OCI-LY7 (cell line): ENCODE measurements at regions not wholly inside any gene's neighbourhood (a gene's known extent, or its start where the extent isn't known, plus 50 kb on each side); places are given as distances from the start of the nearest gene placed in this dataset.

Experiments used
- BruUV-seq: library from RNA; stranded (reverse); fragments of 400-500 nt; replicated peaks from 2 replicates; lab custom pipeline; 2021; lab: Mats Ljungman, UMichigan
- CTCF ChIA-PET: fragments of 300-600 bp; sonication (Branson Sonifier 250); formaldehyde crosslinking; loops from one replicate; lab custom pipeline; 2022; ENCODE audit warnings: antibody characterized with exemption; ENCODE audit not compliant: unreplicated experiment; lab: Charles Lee
- POLR2A ChIA-PET: fragments of 300-600 bp; sonication (Branson Sonifier 250); formaldehyde crosslinking; loops from one replicate; lab custom pipeline; 2022; ENCODE audit warnings: antibody characterized with exemption; lab: Charles Lee
- DNase-seq: peaks from one replicate; pipeline ENCODE4 v3.0.0-alpha.2; 2015; ENCODE audit warnings: low spot score
- H2AFZ ChIP-seq: fragments of 200-600 bp; sonication (generic), shearing (Covaris generic); 2 replicates; pipeline ENCODE4 v1.6.1; 2014; ENCODE audit warnings: mild to moderate bottlenecking, antibody characterized with exemption, low read length, moderate library complexity
- H3K27ac ChIP-seq: fragments of 200-600 bp; sonication (generic); 2 replicates; pipeline ENCODE4 v1.5.1; 2014; ENCODE audit warnings: mixed run types, low read depth, mild to moderate bottlenecking, moderate library complexity, low read length, inconsistent platforms; ENCODE audit not compliant: poor library complexity, severe bottlenecking
- H3K36me3 ChIP-seq: fragments of 200-600 bp; sonication (generic); 2 replicates; pipeline ENCODE4 v1.6.1; 2014; ENCODE audit warnings: mild to moderate bottlenecking, antibody characterized with exemption, low read length, moderate library complexity, mixed read lengths; ENCODE audit not compliant: insufficient read depth
- H3K4me1 ChIP-seq: fragments of 200-600 bp; sonication (generic); 2 replicates; pipeline ENCODE4 v1.5.1; 2014; ENCODE audit warnings: mild to moderate bottlenecking, low read length; ENCODE audit not compliant: insufficient read depth, poor library complexity, severe bottlenecking
- H3K4me2 ChIP-seq: fragments of 200-600 bp; sonication (generic); 2 replicates; pipeline ENCODE4 v1.6.1; 2014; ENCODE audit warnings: mild to moderate bottlenecking, low read length
- H3K4me3 ChIP-seq: fragments of 200-600 bp; sonication (generic); 2 replicates; pipeline ENCODE4 v1.5.1; 2014; ENCODE audit warnings: mild to moderate bottlenecking, low read depth, low read length; ENCODE audit not compliant: poor library complexity, severe bottlenecking
- H3K79me2 ChIP-seq: fragments of 200-600 bp; sonication (generic); 2 replicates; pipeline ENCODE4 v1.6.1; 2016; ENCODE audit warnings: low read depth, mild to moderate bottlenecking, low read length, moderate library complexity, mixed read lengths; ENCODE audit not compliant: insufficient read depth
- H3K9me2 ChIP-seq: fragments of 200-600 bp; sonication (generic); 2 replicates; pipeline ENCODE4 v1.6.1; 2016; ENCODE audit warnings: mild to moderate bottlenecking, low read length, mixed read lengths; ENCODE audit not compliant: insufficient read depth
- H3K9me3 ChIP-seq: fragments of 200-600 bp; sonication (generic); 2 replicates; pipeline ENCODE4 v1.6.1; 2014; ENCODE audit warnings: mild to moderate bottlenecking, mixed run types, low read length, mixed read lengths
- H4K20me1 ChIP-seq: fragments of 200-600 bp; sonication (generic); 2 replicates; pipeline ENCODE4 v1.6.1; 2014; ENCODE audit warnings: mild to moderate bottlenecking, antibody characterized with exemption, low read length, moderate library complexity, mixed read lengths; ENCODE audit not compliant: insufficient read depth
- CTCF ChIP-seq: fragments of 200-600 bp; sonication (generic); conservative IDR thresholded peaks from 2 replicates; pipeline ENCODE4 v1.5.1; 2014; ENCODE audit warnings: mild to moderate bottlenecking, antibody characterized with exemption, low read length, moderate library complexity, mixed read lengths
- EZH2phosphoT487 ChIP-seq: fragments of 200-600 bp; sonication (generic); IDR thresholded peaks from 2 replicates; pipeline ENCODE4 v1.6.1; 2018; ENCODE audit warnings: low read depth, borderline replicate concordance, mild to moderate bottlenecking, mixed run types, antibody characterized with exemption, low read length, moderate library complexity, mixed read lengths
- intact Hi-C: fragments of 100-400 bp; cut with micrococcal nuclease; formaldehyde crosslinking; loops from one replicate; pipeline ENCODE4 v1.10.0; 2022; ENCODE audit not compliant: unreplicated experiment

GRCh38 chr12:132408626-132409494, 79.5 kb upstream of the GALNT9 start:
- no peak for TF ChIP-seq EZH2phosphoT487
- TF ChIP-seq CTCF, result no peak
- Histone ChIP-seq H3K4me2 (no peak overlapping the region), H3K27ac (no peak overlapping the region), H3K9me2 (no peaks in the 10 kb centered on the region), H4K20me1 (no peaks in the 10 kb centered on the region), H3K36me3 (no peaks in the 10 kb centered on the region), H3K9me3 (no peaks in the 10 kb centered on the region), H3K4me3 (no peak overlapping the region), H3K4me1 (no peaks in the 10 kb centered on the region), H2AFZ (no peak overlapping the region), H3K79me2 (no peaks in the 10 kb centered on the region)
- intact Hi-C loops, result no loop called here
- ChIA-PET POLR2A (no interaction called here), CTCF (no interaction called here)
- DNase-seq, result no peak
- BruUV-seq, result no TSS peak

GRCh38 chr12:132407992-132408391, 78.6 kb upstream of the GALNT9 start:
- TF ChIP-seq CTCF, result no peak
- no peak for TF ChIP-seq EZH2phosphoT487
- Histone ChIP-seq H3K9me2 (no peaks in the 10 kb centered on the region), H3K4me3 (no peak overlapping the region), H2AFZ (no peak overlapping the region), H4K20me1 (no peaks in the 10 kb centered on the region), H3K27ac (no peak overlapping the region), H3K36me3 (no peaks in the 10 kb centered on the region), H3K79me2 (no peaks in the 10 kb centered on the region), H3K9me3 (no peaks in the 10 kb centered on the region), H3K4me2 (no peak overlapping the region), H3K4me1 (no peaks in the 10 kb centered on the region)
- CTCF ChIA-PET, result no interaction called here
- no TSS peak for BruUV-seq
- POLR2A ChIA-PET, result no interaction called here
- intact Hi-C loops, result no loop called here
- no peak for DNase-seq

- CTCF ChIA-PET, result no interaction called here
- Histone ChIP-seq H3K27ac (no peak overlapping the region), H3K9me2 (no peaks in the 10 kb centered on the region), H3K36me3 (no peaks in the 10 kb centered on the region), H3K4me3 (no peak overlapping the region), H3K4me1 (no peaks in the 10 kb centered on the region), H3K9me3 (no peaks in the 10 kb centered on the region), H4K20me1 (no peaks in the 10 kb centered on the region), H2AFZ (no peak overlapping the region), H3K4me2 (no peak overlapping the region), H3K79me2 (no peaks in the 10 kb centered on the region)
- intact Hi-C loops, result no loop called here
- DNase-seq, result no peak
- TF ChIP-seq CTCF (no peak), EZH2phosphoT487 (no peak)
- POLR2A ChIA-PET, result no interaction called here
- no TSS peak for BruUV-seq
Measured at GRCh38 chr12:132407451-132407961, 78.1 kb upstream of the GALNT9 start.
